HepG2 (cell line): ENCODE measurements at regions not wholly inside any gene's neighbourhood (a gene's known extent, or its start where the extent isn't known, plus 50 kb on each side); places are given as distances from the start of the nearest gene placed in this dataset.

Experiments
- ATAC-seq: fragments of 200-7000 bp; cut with Tn5 transposase; 3 replicates; pipeline ENCODE4 v1.9.1; 2020; ENCODE audit warnings: mild to moderate bottlenecking, moderate library complexity
- BruUV-seq: library from RNA; stranded (reverse); fragments of 400-500 nt; replicated peaks from 2 replicates; lab custom pipeline; 2021; lab: Mats Ljungman, UMichigan
- CTCF ChIA-PET: fragments of 300-600 bp; formaldehyde crosslinking; extraction: SDS; loops from one replicate; lab custom pipeline; 2021; ENCODE audit warnings: low total read pairs, inconsistent platforms, low intra/inter-chr PET ratio; lab: Yijun Ruan, JAX
- POLR2A ChIA-PET: fragments of 350-600 bp; sonication (Branson Sonifier 250); formaldehyde crosslinking; loops from one replicate; lab custom pipeline; 2020; ENCODE audit warnings: antibody characterized with exemption, inconsistent platforms; lab: Yijun Ruan, JAX
- DNase-seq: peaks from one replicate; pipeline ENCODE4 v3.0.0-alpha.2; 2015; ENCODE audit warnings: low spot score
- FAIRE-seq: peaks from 3 replicates; lab custom pipeline; 2011; peaks lifted over from hg19 to GRCh38; lab: Jason Lieb, UNC
- H2AFZ ChIP-seq: one replicate; pipeline ENCODE4 v1.6.1; 2011; ENCODE audit warnings: low read length, inconsistent platforms
- H3K27ac ChIP-seq: fragments of 300-600 bp; 3 replicates; pipeline ENCODE4 v1.8.0; 2011; ENCODE audit warnings: mixed run types, mild to moderate bottlenecking, mixed read lengths, low read length, inconsistent platforms; ENCODE audit not compliant: insufficient read depth; ENCODE audit errors: extremely low read length
- H3K27me3 ChIP-seq, 2 experiments: fragments of 200-600 bp in 1 of 2; 2 replicates in 1 of 2; 3 replicates in 1 of 2; pipeline versions ENCODE4 v1.6.0 to v1.8.0; 2011; ENCODE audit warnings: low read length in 2 of 2, mild to moderate bottlenecking in 2 of 2, moderate library complexity in 2 of 2, inconsistent platforms in 1 of 2; ENCODE audit not compliant: insufficient read depth in 2 of 2, control insufficient read depth in 1 of 2
- H3K36me3 ChIP-seq, 2 experiments: fragments of 200-600 bp in 1 of 2; replicated peaks in 1 of 2; 2 replicates in 1 of 2; 3 replicates in 1 of 2; pipeline versions ENCODE4 v1.5.1 to v1.8.0; 2011; ENCODE audit warnings: low read length in 2 of 2, inconsistent platforms in 1 of 2; ENCODE audit not compliant: insufficient read depth in 2 of 2, control insufficient read depth in 1 of 2
- H3K4me1 ChIP-seq: 2 replicates; pipeline ENCODE4 v1.5.1; 2012; ENCODE audit warnings: low read length, inconsistent platforms; ENCODE audit not compliant: insufficient read depth
- H3K4me2 ChIP-seq: 2 replicates; pipeline ENCODE4 v1.6.0; 2011; ENCODE audit warnings: low read depth, low read length, inconsistent platforms
- H3K4me3 ChIP-seq, 3 experiments: fragments of 200-600 bp in 1 of 3; sonication (generic), shearing (Covaris generic) in 1 of 3; replicated peaks in 1 of 3; 2 replicates each; pipeline ENCODE4 v1.5.1; 2011 to 2016; ENCODE audit warnings: low read length in 3 of 3, inconsistent platforms in 2 of 3, low read depth in 2 of 3, mild to moderate bottlenecking in 2 of 3, control low read depth in 1 of 3, mixed read lengths in 1 of 3; ENCODE audit not compliant: insufficient read depth in 1 of 3
- H3K79me2 ChIP-seq: one replicate; pipeline ENCODE4 v1.6.1; 2011; ENCODE audit warnings: low read length, inconsistent platforms; ENCODE audit not compliant: insufficient read depth
- H3K9ac ChIP-seq: 2 replicates; pipeline ENCODE4 v1.6.0; 2011; ENCODE audit warnings: mild to moderate bottlenecking, low read depth, low read length, inconsistent platforms; ENCODE audit not compliant: insufficient read depth
- H3K9me3 ChIP-seq: 2 replicates; pipeline ENCODE4 v1.5.1; 2012; ENCODE audit warnings: mild to moderate bottlenecking, low read length
- H4K20me1 ChIP-seq: 2 replicates; pipeline ENCODE4 v1.6.0; 2011; ENCODE audit warnings: inconsistent platforms, mild to moderate bottlenecking, low read length, moderate library complexity; ENCODE audit not compliant: insufficient read depth
- AGO1 ChIP-seq: fragments of 200-400 bp; formaldehyde crosslinking; IDR thresholded peaks from 2 replicates; pipeline ENCODE4 v1.6.1; 2017; ENCODE audit warnings: mild to moderate bottlenecking, low read depth, low read length, moderate library complexity; ENCODE audit not compliant: poor library complexity, severe bottlenecking
- JUND ChIP-seq: sonication (generic); formaldehyde crosslinking; IDR thresholded peaks from 2 replicates; pipeline ENCODE4 v1.8.0; 2022; ENCODE audit warnings: mild to moderate bottlenecking, missing genetic modification reagents
- NCOR1 ChIP-seq: fragments of 200-600 bp; sonication (generic); IDR thresholded peaks from 2 replicates; pipeline ENCODE4 v1.7.0; 2017; ENCODE audit warnings: antibody characterized with exemption, low read length, borderline replicate concordance
- POGK ChIP-seq: sonication (generic); formaldehyde crosslinking; conservative IDR thresholded peaks from 2 replicates; pipeline ENCODE4 v1.8.0; 2022; ENCODE audit warnings: mild to moderate bottlenecking, moderate library complexity, missing genetic modification reagents
- POLR2AphosphoS5 ChIP-seq: IDR thresholded peaks from 2 replicates; pipeline ENCODE4 v1.6.1; 2012; ENCODE audit warnings: low read depth, low read length
- SPEN ChIP-seq: sonication (generic); formaldehyde crosslinking; IDR thresholded peaks from 2 replicates; pipeline ENCODE4 v1.5.1; 2020; ENCODE audit warnings: low read depth, mild to moderate bottlenecking, missing genetic modification reagents
- THAP7 ChIP-seq: sonication (generic); formaldehyde crosslinking; IDR thresholded peaks from 2 replicates; pipeline ENCODE4 v1.8.1; 2023; ENCODE audit warnings: mild to moderate bottlenecking, missing genetic modification reagents
- UBTF ChIP-seq: sonication (generic); formaldehyde crosslinking; IDR thresholded peaks from 2 replicates; pipeline ENCODE4 v1.4.0; 2020; ENCODE audit warnings: mild to moderate bottlenecking, missing genetic modification reagents
- ZNF550 ChIP-seq: sonication (generic); formaldehyde crosslinking; IDR thresholded peaks from 2 replicates; pipeline ENCODE4 v1.4.0; 2020; ENCODE audit warnings: mild to moderate bottlenecking, missing genetic modification reagents, borderline replicate concordance
- ZNF562 ChIP-seq: sonication (generic); formaldehyde crosslinking; IDR thresholded peaks from 2 replicates; pipeline ENCODE4 v1.8.0; 2022; ENCODE audit warnings: missing genetic modification reagents, borderline replicate concordance
- ZNF639 ChIP-seq: conservative IDR thresholded peaks from 2 replicates; pipeline ENCODE4 v1.6.1; 2018; ENCODE audit warnings: missing genetic modification reagents
- ZNF776 ChIP-seq: sonication (generic); formaldehyde crosslinking; IDR thresholded peaks from 2 replicates; pipeline ENCODE4 v1.4.0; 2020; ENCODE audit warnings: mild to moderate bottlenecking, missing genetic modification reagents
- WGBS: methylation state at CpG from one replicate; pipeline ENCODE4 v1.1.6; 2017; ENCODE audit warnings: low lambda C conversion rate; 5-methylcytosine and 5-hydroxymethylcytosine counted together
- in situ Hi-C: cut with HindIII; loops from 2 replicates; pipeline ENCODE4 v1.10.0; 2017; ENCODE audit warnings: low pct_unique_long_range_greater_than_20kb; ENCODE audit not compliant: extremely low pct_ligation_motif_present
- intact Hi-C: fragments of 100-400 bp; cut with micrococcal nuclease; formaldehyde crosslinking; loops from one replicate; pipeline ENCODE4 v1.10.0; 2022; ENCODE audit not compliant: unreplicated experiment
- TF ChIP-seq, protein P1 (sequence below): sonication (generic); formaldehyde crosslinking; IDR thresholded peaks from 2 replicates; pipeline ENCODE4 v1.4.0; 2020; ENCODE audit warnings: low read depth, missing genetic modification reagents

DNA sequence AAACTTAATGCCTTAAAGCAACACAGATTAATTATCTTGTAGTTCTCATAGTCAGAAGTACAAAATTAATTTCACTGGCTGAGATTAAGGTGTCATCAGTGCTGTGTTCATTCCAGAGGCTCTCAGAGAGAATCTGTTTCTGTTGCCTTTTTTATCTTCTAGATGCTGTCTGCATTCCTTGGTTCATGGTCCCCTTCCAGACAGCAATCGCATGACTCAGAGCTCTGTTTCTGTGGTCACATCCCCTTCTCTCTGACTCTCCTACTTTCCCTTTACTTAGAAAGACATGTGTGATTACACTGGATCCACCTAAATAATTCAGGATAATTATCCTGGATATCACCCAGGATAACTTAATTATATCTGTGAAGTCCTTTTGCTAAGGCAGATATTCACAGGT, 148.6 kb downstream of the MAIP1 start (continued):
- TF ChIP-seq POGK (CRISPR knock-in tag) (no peak), THAP7 (CRISPR knock-in tag) (no peak), ZNF776 (no peak), SPEN (CRISPR knock-in tag) (no peak), NCOR1 (no peak), ZNF562 (no peak)

DNA sequence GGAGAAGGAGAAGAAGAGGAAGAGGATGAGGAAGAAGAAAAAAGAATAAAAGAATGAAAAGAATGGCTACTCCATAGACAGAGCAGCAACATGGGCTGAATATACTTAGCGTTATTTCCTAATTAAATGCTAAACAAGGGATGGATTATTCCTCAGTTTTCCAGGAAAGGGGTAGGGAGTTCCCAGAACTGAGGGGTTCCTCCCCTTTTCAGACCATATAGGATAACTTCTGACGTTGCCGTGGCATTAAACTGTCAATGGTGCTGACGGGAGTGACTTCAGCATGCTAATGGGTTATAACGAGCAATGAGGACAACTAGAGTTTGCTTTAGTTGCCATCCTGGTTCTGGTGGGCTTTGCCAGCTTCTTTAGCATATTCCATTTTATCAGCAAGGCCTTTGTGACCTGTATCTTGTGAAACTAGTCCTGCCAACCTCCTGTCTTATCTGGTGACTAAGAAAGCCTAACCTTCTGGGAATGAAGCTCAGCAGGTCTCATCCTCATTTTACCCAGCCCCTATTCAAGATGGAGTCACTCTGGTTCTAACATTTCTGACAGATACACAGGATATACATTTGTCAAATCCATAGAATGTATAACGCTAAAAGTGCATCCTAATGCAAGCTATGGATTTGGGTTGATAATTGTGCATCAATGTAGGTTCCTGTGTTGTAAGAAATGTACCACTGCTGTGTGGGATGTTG, 152.3 kb downstream of the MAIP1 start:
- Histone ChIP-seq H3K27ac (no peak overlapping the region), H3K4me2 (no peak overlapping the region), H4K20me1 (no peaks in the 10 kb centered on the region), H2AFZ (no peak overlapping the region), H3K36me3 (no peaks in the 10 kb centered on the region), H3K27me3 (no peaks in the 10 kb centered on the region; a peak in 2 of 5 replicates), H3K79me2 (no peaks in the 10 kb centered on the region), H3K4me1 (peaks cover 10% of the 10 kb centered on the region), H3K4me3 (no peak overlapping the region), H3K9ac (no peak overlapping the region), H3K9me3 (no peaks in the 10 kb centered on the region)
- ChIA-PET CTCF (no interaction called here), POLR2A (no interaction called here)
- no peak for FAIRE-seq
- BruUV-seq = no TSS peak
- in situ Hi-C loops = no loop called here
- no peak for ATAC-seq
- 50% methylated on average over 6 of the region's 6 CpGs for WGBS
- DNase-seq = no peak
- intact Hi-C loops = no loop called here
- TF ChIP-seq, protein P1, sequence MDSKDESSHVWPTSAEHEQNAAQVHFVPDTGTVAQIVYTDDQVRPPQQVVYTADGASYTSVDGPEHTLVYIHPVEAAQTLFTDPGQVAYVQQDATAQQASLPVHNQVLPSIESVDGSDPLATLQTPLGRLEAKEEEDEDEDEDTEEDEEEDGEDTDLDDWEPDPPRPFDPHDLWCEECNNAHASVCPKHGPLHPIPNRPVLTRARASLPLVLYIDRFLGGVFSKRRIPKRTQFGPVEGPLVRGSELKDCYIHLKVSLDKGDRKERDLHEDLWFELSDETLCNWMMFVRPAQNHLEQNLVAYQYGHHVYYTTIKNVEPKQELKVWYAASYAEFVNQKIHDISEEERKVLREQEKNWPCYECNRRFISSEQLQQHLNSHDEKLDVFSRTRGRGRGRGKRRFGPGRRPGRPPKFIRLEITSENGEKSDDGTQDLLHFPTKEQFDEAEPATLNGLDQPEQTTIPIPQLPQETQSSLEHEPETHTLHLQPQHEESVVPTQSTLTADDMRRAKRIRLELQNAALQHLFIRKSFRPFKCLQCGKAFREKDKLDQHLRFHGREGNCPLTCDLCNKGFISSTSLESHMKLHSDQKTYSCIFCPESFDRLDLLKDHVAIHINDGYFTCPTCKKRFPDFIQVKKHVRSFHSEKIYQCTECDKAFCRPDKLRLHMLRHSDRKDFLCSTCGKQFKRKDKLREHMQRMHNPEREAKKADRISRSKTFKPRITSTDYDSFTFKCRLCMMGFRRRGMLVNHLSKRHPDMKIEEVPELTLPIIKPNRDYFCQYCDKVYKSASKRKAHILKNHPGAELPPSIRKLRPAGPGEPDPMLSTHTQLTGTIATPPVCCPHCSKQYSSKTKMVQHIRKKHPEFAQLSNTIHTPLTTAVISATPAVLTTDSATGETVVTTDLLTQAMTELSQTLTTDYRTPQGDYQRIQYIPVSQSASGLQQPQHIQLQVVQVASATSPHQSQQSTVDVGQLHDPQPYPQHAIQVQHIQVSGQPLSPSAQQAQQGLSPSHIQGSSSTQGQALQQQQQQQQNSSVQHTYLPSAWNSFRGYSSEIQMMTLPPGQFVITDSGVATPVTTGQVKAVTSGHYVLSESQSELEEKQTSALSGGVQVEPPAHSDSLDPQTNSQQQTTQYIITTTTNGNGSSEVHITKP (CRISPR knock-in tag) = no peak
- TF ChIP-seq ZNF639 (CRISPR knock-in tag) = no peak
- no peak for TF ChIP-seq JUND (CRISPR knock-in tag)
- no peak for TF ChIP-seq POLR2AphosphoS5
- TF ChIP-seq UBTF (CRISPR knock-in tag) = no peak
- no peak for TF ChIP-seq ZNF550
- no peak for TF ChIP-seq AGO1
